PC-3 (cell line): ENCODE measurements at regions not wholly inside any gene's neighbourhood (a gene's known extent, or its start where the extent isn't known, plus 50 kb on each side); places are given as distances from the start of the nearest gene placed in this dataset.

Experiments
- CTCF ChIP-seq: fragments of 300-600 bp; sonication (generic); conservative IDR thresholded peaks from 2 replicates; pipeline ENCODE4 v1.5.1; 2017; ENCODE audit warnings: antibody characterized with exemption, low read depth, mild to moderate bottlenecking, low read length
- EZH2 ChIP-seq: fragments of 300-600 bp; sonication (generic); IDR thresholded peaks from one replicate; pipeline ENCODE4 v1.6.1; 2017; ENCODE audit warnings: antibody characterized with exemption, mild to moderate bottlenecking, low read length; ENCODE audit not compliant: unreplicated experiment

- TF ChIP-seq CTCF (no peak), EZH2 (no peak)
Measured at GRCh38 chr3:73213896-73214295, 152.4 kb downstream of the EBLN2 start.
